Motor neuron (in vitro differentiated cells): ENCODE measurements at regions not wholly inside any gene's neighbourhood (a gene's known extent, or its start where the extent isn't known, plus 50 kb on each side); places are given as distances from the start of the nearest gene placed in this dataset.

Experiments
- ATAC-seq, 8 experiments: fragments of 200-7000 bp; cut with Tn5 transposase; replicated peaks in 6 of 8; 2 replicates each; pipeline ENCODE4 v1.8.0; 2021; ENCODE audit warnings: mild to moderate bottlenecking in 8 of 8, moderate library complexity in 8 of 8
- H3K27ac ChIP-seq, 2 donors: fragments of 250-450 bp; sonication (Bioruptor Pico); 2 replicates each; pipeline ENCODE4 v1.9.0; 2021; ENCODE audit warnings: antibody characterized with exemption in 2 of 2, mild to moderate bottlenecking in 2 of 2, moderate library complexity in 1 of 2
- H3K4me1 ChIP-seq, 2 donors: fragments of 250-450 bp; sonication (Bioruptor Pico); replicated peaks in 1 of 2; 2 replicates each; pipeline ENCODE4 v1.6.1; 2021; ENCODE audit warnings: antibody characterized with exemption in 2 of 2, mild to moderate bottlenecking in 2 of 2, moderate library complexity in 1 of 2
- H3K4me3 ChIP-seq, 5 donors: fragments of 250-450 bp; sonication (Bioruptor Pico); 2 replicates each; pipeline ENCODE4 v1.9.0; 2021; ENCODE audit warnings: antibody characterized with exemption in 5 of 5, mild to moderate bottlenecking in 5 of 5, moderate library complexity in 4 of 5
- WGBS, 10 experiments: fragments of 450-650 bp; shearing (Covaris generic); methylation state at CpG; one replicate each; pipeline ENCODE4 v1.0.0; 2022; 5-methylcytosine and 5-hydroxymethylcytosine counted together
- in situ Hi-C, 9 experiments: fragments of 400-800 bp; cut with MboI; loops; one replicate each; pipeline ENCODE4 v1.15.0; 2021; ENCODE audit warnings: low sequenced_read_pairs in 9 of 9, low pct_unique_long_range_greater_than_20kb in 2 of 9; ENCODE audit not compliant: unreplicated experiment in 9 of 9

DNA sequence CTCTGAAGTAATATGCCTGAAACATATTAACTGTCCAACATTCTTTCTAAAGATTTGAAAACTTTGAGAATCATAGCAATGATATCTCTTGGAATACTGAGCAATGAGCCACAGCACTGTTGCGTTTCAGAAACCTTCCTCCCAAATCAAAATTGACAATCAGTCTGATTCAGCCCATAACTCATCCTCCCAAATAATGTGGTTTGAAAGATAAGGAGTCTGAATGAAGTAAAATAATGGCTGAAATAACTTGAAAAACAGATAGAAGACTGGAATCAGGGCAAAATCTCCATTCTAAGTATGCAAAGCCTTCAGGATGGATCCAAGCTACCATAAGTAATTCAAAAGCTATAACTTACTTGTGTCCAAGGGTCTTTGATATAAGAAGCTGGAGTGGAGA, 98.6 kb upstream of the PLS3 start:
- Histone ChIP-seq H3K4me1 (no peaks in the 10 kb centered on the region), H3K4me3 (no peak overlapping the region), H3K27ac (no peak overlapping the region)
- 29 to 100% (median 100%) methylated on average over 1 of the region's 1 CpG; no CpG with 5 or more reads in 6 of the 10 experiments for WGBS, 10 experiments
- in situ Hi-C loops = no loop called here
- no peak for ATAC-seq

DNA sequence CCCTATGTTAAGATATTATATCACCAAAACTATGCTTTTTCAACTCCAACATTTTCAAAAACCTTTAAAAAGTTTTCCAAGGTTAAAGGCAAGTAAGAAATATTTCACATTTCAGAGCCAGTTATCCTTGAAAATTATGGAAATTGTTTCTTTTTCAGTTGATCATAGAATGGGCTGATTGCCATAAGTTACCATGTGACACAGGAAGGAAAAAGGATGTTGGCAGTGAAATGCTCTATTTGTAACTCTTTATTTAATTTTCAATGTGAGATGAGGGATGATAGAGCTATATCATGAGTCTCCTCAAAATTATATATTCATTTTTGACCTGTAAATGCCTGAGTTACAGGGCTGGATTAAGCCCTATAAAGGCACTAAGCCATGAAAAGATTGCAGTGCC, 93.0 kb upstream of the PLS3 start:
- no peak for ATAC-seq
- Histone ChIP-seq H3K4me1 (no peaks in the 10 kb centered on the region), H3K4me3 (no peak overlapping the region), H3K27ac (no peak overlapping the region)
- in situ Hi-C loops = no loop called here

DNA sequence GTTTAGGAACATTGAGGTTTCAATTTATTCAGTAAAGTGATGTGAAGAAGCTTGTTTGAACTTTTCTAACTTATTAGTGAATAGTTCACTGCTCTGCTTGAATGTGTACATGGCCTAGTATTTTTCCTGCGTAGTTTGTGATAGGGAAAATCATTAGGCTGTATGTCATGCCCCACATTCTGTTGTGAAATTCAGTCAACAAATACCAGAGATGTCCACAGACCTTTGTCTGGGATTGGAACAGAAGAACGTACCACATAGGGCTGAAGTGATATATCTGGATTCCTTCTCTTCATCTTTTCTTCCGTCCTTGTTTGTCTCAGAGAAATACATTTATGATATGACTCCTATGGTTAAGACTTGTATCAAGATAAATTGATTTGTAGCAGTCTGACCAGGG, 88.8 kb upstream of the PLS3 start:
- in situ Hi-C loops = no loop called here
- WGBS, 10 experiments = 22 to 100% (median 100%) methylated on average over 1 to 3 of the region's 3 CpGs; no CpG with 5 or more reads in 3 of the 10 experiments
- H3K4me3 ChIP-seq = no peak overlapping the region
- no peaks in the 10 kb centered on the region for H3K4me1 ChIP-seq
- no peak for ATAC-seq
- no peak overlapping the region for H3K27ac ChIP-seq

DNA sequence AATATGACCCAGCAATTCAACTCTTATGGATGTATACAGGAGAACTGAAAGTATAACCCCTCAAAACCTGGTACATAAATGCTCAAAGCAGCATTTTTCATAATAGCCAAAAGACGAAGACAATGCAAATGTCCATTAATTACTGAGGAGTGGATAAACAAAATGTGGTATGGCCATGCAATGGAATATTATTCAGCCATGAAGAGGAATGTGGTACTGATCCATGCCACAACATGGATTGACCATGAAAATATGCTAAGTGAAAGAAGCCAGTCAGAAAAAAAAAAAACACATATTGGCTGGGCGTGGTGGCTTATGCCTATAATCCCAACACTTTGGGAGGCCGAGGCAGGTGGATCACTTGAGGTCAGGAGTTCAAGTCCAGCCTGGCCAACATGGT, 74.5 kb upstream of the PLS3 start:
- H3K4me1 ChIP-seq = no peaks in the 10 kb centered on the region
- ATAC-seq = no peak
- H3K4me3 ChIP-seq = no peak overlapping the region
- in situ Hi-C loops = no loop called here
- 29 to 100% (median 92%) methylated on average over 1 to 3 of the region's 3 CpGs; no CpG with 5 or more reads in 5 of the 10 experiments for WGBS, 10 experiments
- H3K27ac ChIP-seq = no peak overlapping the region

GRCh38 chrX:115487608-115488007, 73.4 kb upstream of the PLS3 start:
- H3K4me1 ChIP-seq = no peaks in the 10 kb centered on the region
- no peak overlapping the region for H3K4me3 ChIP-seq
- in situ Hi-C loops = no loop called here
- no peak for ATAC-seq
- no peak overlapping the region for H3K27ac ChIP-seq

DNA sequence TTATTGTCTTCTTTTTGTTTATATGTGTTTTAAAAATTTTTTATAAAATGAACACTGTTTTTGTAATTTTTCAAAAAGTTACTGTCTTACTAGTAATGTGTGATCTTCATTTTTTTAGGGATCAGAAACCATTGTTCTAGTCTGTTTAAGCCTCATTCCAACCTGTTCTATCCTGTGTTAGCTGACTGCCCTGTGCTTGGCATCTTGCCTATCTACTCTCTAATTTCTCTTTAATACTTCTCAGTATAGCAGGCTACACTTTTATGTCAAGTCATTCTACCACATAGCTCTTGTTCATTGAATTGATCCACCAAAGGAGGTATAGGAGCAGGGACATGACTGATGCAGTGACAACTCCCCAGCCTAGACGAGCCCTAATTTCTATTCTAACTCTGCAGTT, 70.2 kb upstream of the PLS3 start:
- ATAC-seq = no peak
- Histone ChIP-seq H3K27ac (no peak overlapping the region), H3K4me3 (no peak overlapping the region), H3K4me1 (peaks cover 0 to 7% of the 10 kb centered on the region in 2 donors)
- WGBS, 10 experiments = 17 to 75% (median 60%) methylated on average over 1 of the region's 1 CpG; no CpG with 5 or more reads in 6 of the 10 experiments
- in situ Hi-C loops = no loop called here

GRCh38 chrX:115491766-115492165, 69.2 kb upstream of the PLS3 start:
- Histone ChIP-seq H3K4me3 (no peak overlapping the region), H3K4me1 (peaks cover 0 to 7% of the 10 kb centered on the region in 2 donors), H3K27ac (no peak overlapping the region)
- in situ Hi-C loops = no loop called here
- no peak for ATAC-seq

- in situ Hi-C loops = no loop called here
- WGBS, 10 experiments = no CpG with 5 or more reads among the region's 1 CpG
- Histone ChIP-seq H3K4me3 (no peak overlapping the region), H3K27ac (no peak overlapping the region), H3K4me1 (peaks cover 0 to 7% of the 10 kb centered on the region in 2 donors)
- no peak for ATAC-seq
These were observed 68.0 kb upstream of the PLS3 start for GRCh38 chrX:115493015-115493414.

DNA sequence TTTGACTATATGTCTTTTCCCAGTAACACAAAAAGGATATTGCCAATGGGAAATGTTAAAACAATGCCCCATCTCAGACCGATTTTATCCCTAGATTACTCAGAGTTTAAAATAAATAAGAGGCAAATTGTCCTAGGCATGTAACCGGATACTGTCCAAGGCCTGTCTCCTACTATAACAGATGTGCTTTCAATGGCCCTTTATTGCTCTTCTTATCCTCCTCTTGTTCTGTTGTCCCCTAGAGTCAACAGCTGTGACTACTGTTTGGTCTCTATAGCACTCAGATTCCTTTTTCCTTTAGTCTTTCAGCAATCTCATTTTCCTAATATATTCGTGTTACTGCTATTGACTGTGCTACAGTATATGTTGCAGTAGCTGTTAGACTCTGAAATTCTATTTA, 66.8 kb upstream of the PLS3 start:
- Histone ChIP-seq H3K4me1 (peaks cover 0 to 7% of the 10 kb centered on the region in 2 donors), H3K27ac (no peak overlapping the region), H3K4me3 (no peak overlapping the region)
- in situ Hi-C loops = no loop called here
- ATAC-seq = peak; percentile 35 to 100 (median 89)
- WGBS, 10 experiments = 0 to 34% (median 23%) methylated on average over 1 to 3 of the region's 3 CpGs; no CpG with 5 or more reads in 5 of the 10 experiments

GRCh38 chrX:115499112-115499805, 61.7 kb upstream of the PLS3 start:
- no peak for ATAC-seq
- H3K27ac ChIP-seq = no peak overlapping the region
- WGBS, 10 experiments = 80 to 86% methylated on average over 1 of the region's 3 CpGs; no CpG with 5 or more reads in 8 of the 10 experiments
- peaks cover 0 to 2% of the 10 kb centered on the region in 2 donors for H3K4me1 ChIP-seq
- in situ Hi-C loops = no loop called here
- no peak overlapping the region for H3K4me3 ChIP-seq

DNA sequence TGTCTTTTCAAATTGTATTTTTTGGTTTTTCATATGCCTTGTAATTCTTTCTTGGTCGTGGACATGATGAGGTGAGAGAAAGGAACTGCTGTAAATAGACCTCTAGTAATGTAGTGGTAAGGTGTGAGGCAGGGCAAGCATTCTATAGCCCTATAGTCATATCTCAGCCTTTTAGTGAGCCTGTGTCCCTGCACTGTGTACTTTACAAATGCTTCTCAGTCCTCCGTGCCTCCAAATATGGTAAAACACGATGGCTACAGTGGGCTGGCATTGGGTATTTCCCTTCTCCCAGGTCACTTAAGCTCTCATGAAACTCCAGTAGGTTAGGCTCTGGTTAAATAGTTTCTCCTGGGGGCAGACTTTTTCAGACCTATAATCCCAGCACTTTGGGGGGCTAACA, 57.9 kb upstream of the PLS3 start:
- 40 to 61% (median 54%) methylated on average over 1 to 3 of the region's 3 CpGs; no CpG with 5 or more reads in 6 of the 10 experiments for WGBS, 10 experiments
- in situ Hi-C loops = no loop called here
- ATAC-seq = no peak
- Histone ChIP-seq H3K4me3 (no peak overlapping the region), H3K4me1 (no peaks in the 10 kb centered on the region), H3K27ac (no peak overlapping the region)

- in situ Hi-C loops = no loop called here
- H3K4me3 ChIP-seq = no peak overlapping the region
- no peaks in the 10 kb centered on the region for H3K4me1 ChIP-seq
- ATAC-seq = no peak
- 53 to 100% (median 100%) methylated on average over 2 to 3 of the region's 3 CpGs; no CpG with 5 or more reads in 7 of the 10 experiments for WGBS, 10 experiments
- no peak overlapping the region for H3K27ac ChIP-seq
These were observed 56.8 kb upstream of the PLS3 start for GRCh38 chrX:115504167-115504566.
